ENCODE measurements at regions not wholly inside any gene's neighbourhood (a gene's known extent, or its start where the extent isn't known, plus 50 kb on each side); places are given as distances from the start of the nearest gene placed in this dataset.

- no peak overlapping the region for H3K9ac ChIP-seq (ENCODE audit: insufficient read depth, low read length, poor library complexity, severe bottlenecking)
Measured at GRCh38 chr18:66826211-66826610, 222.3 kb upstream of the CDH19 start.

DNA sequence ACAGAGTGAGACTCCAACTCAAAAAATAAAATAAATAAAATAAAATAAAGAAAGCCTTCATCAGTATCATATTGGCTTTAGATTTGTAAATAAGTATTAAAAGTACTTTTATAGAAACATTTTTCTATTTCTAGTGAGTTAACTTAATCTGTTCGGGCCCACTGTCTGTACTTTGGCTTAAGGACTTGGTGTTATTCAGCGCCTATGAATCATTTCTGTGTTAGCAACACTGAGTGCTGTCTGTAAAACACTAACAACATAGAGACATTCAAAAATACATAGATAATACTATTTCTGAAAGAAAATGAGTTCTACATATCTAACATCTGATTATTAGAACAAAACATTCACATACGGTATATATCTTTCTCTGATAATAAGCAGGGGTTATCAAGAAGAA is 221.5 kb upstream of the CDH19 start:
- H3K27ac Mint-ChIP-seq, result no peak overlapping the region
- no peak for DNase-seq
- no peak overlapping the region for H3K27ac ChIP-seq (ENCODE audit: low read depth in 1 of 2, low read length in 2 of 2)
- H3K4me1 ChIP-seq (ENCODE audit: control insufficient read depth in 1 of 2, insufficient read depth in 2 of 2, low read length in 2 of 2), result no peaks in the 10 kb centered on the region
- H3K4me3 ChIP-seq (replicated peaks in 1 of 3; ENCODE audit: low read depth in 2 of 3, low read length in 3 of 3), result no peak overlapping the region
- no peak overlapping the region for H3K4me3 Mint-ChIP-seq
- intact Hi-C loops (cut with micrococcal nuclease), result no loop called here
- TF ChIP-seq, protein P1, sequence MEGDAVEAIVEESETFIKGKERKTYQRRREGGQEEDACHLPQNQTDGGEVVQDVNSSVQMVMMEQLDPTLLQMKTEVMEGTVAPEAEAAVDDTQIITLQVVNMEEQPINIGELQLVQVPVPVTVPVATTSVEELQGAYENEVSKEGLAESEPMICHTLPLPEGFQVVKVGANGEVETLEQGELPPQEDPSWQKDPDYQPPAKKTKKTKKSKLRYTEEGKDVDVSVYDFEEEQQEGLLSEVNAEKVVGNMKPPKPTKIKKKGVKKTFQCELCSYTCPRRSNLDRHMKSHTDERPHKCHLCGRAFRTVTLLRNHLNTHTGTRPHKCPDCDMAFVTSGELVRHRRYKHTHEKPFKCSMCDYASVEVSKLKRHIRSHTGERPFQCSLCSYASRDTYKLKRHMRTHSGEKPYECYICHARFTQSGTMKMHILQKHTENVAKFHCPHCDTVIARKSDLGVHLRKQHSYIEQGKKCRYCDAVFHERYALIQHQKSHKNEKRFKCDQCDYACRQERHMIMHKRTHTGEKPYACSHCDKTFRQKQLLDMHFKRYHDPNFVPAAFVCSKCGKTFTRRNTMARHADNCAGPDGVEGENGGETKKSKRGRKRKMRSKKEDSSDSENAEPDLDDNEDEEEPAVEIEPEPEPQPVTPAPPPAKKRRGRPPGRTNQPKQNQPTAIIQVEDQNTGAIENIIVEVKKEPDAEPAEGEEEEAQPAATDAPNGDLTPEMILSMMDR (IDR thresholded peaks at IDR 0.05), result no peak
- H3K9me3 ChIP-seq (replicated peaks in 1 of 2; ENCODE audit: control insufficient read depth in 1 of 2, insufficient read depth in 1 of 2, low read length in 2 of 2), result no peaks in the 10 kb centered on the region
- H3K79me2 ChIP-seq (ENCODE audit: insufficient read depth, low read length), result no peaks in the 10 kb centered on the region
- peaks cover 0 to 2% (median 0%) of the 10 kb centered on the region in 3 donors for H3K27me3 Mint-ChIP-seq (ENCODE audit: low read depth in 3 of 3)
- no peaks in the 10 kb centered on the region for H3K4me1 Mint-ChIP-seq
- H3K36me3 ChIP-seq (replicated peaks in 1 of 2; ENCODE audit: control insufficient read depth in 1 of 2, insufficient read depth in 2 of 2, low read length in 2 of 2), result no peaks in the 10 kb centered on the region
- no peak overlapping the region for H2AFZ ChIP-seq (ENCODE audit: insufficient read depth, low read depth, low read length, poor library complexity, severe bottlenecking)
- H3K4me2 ChIP-seq (replicated peaks; ENCODE audit: extremely low read depth, low read length, poor library complexity, severe bottlenecking), result no peak overlapping the region
- H3K36me3 Mint-ChIP-seq, result no peaks in the 10 kb centered on the region
- H3K27me3 ChIP-seq (ENCODE audit: control insufficient read depth in 2 of 2, insufficient read depth in 2 of 2, low read length in 2 of 2), result no peaks in the 10 kb centered on the region
- no peak overlapping the region for H3K9ac ChIP-seq (ENCODE audit: insufficient read depth, low read length, poor library complexity, severe bottlenecking)
- H3K9me3 Mint-ChIP-seq, result peaks cover 0 to 3% (median 0%) of the 10 kb centered on the region in 7 donors
- no peaks in the 10 kb centered on the region for H4K20me1 ChIP-seq (ENCODE audit: insufficient read depth, low read length)
- no CpG with 5 or more reads among the region's 3 CpGs for WGBS (ENCODE audit: insufficient coverage)

More at GRCh38 chr18:66826211-66826610, 222.3 kb upstream of the CDH19 start:
- no peaks in the 10 kb centered on the region for H3K9me3 ChIP-seq (replicated peaks in 1 of 2; ENCODE audit: control insufficient read depth in 1 of 2, insufficient read depth in 1 of 2, low read length in 2 of 2)
- Mint-ChIP-seq H3K4me3 (no peak overlapping the region), H3K9me3 (peaks cover 0 to 7% (median 4%) of the 10 kb centered on the region in 7 donors), H3K4me1 (no peaks in the 10 kb centered on the region), H3K27me3 (ENCODE audit: low read depth in 3 of 3) (peaks cover 0 to 2% (median 0%) of the 10 kb centered on the region in 3 donors), H3K36me3 (no peaks in the 10 kb centered on the region), H3K27ac (no peak overlapping the region)
- intact Hi-C loops (cut with micrococcal nuclease), result no loop called here
- no peak for DNase-seq
- no peaks in the 10 kb centered on the region for H3K27me3 ChIP-seq (ENCODE audit: control insufficient read depth in 2 of 2, insufficient read depth in 2 of 2, low read length in 2 of 2)
- H2AFZ ChIP-seq (ENCODE audit: insufficient read depth, low read depth, low read length, poor library complexity, severe bottlenecking), result no peak overlapping the region
- no peaks in the 10 kb centered on the region for H3K79me2 ChIP-seq (ENCODE audit: insufficient read depth, low read length)
- TF ChIP-seq, protein P1 (IDR thresholded peaks at IDR 0.05), result no peak
- no peak overlapping the region for H3K4me2 ChIP-seq (replicated peaks; ENCODE audit: extremely low read depth, low read length, poor library complexity, severe bottlenecking)
- H3K27ac ChIP-seq (ENCODE audit: low read depth in 1 of 2, low read length in 2 of 2), result no peak overlapping the region
- no peak overlapping the region for H3K4me3 ChIP-seq (replicated peaks in 1 of 3; ENCODE audit: low read depth in 2 of 3, low read length in 3 of 3)
- WGBS (ENCODE audit: insufficient coverage), result no CpG with 5 or more reads among the region's 1 CpG
- no peaks in the 10 kb centered on the region for H3K4me1 ChIP-seq (ENCODE audit: control insufficient read depth in 1 of 2, insufficient read depth in 2 of 2, low read length in 2 of 2)
- no peaks in the 10 kb centered on the region for H3K36me3 ChIP-seq (replicated peaks in 1 of 2; ENCODE audit: control insufficient read depth in 1 of 2, insufficient read depth in 2 of 2, low read length in 2 of 2)
- no peaks in the 10 kb centered on the region for H4K20me1 ChIP-seq (ENCODE audit: insufficient read depth, low read length)
